ENCODE measurements at regions not wholly inside any gene's neighbourhood (a gene's known extent, or its start where the extent isn't known, plus 50 kb on each side); places are given as distances from the start of the nearest gene placed in this dataset.

DNA sequence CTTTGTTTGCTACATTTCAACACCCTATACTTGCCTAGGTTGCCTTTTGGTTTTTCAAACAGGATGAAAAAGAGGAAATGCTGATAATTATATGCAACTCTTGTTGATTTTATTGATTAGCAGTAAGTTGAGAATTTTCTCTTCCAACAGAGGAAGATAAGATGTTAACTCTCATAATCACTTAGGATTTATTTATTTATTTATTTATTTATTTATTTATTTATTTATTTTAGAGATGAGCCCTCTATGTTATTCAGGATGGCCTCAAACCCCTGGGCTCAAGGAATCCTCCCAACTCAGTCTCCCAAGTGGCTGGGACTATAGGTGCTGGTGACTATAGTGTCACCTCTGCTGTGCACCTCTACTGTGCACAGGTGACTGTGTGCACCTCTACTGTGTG, 111.4 kb upstream of the GLS start:
- no peak for DNase-seq (ENCODE audit: low read depth)
- no peak overlapping the region for H3K4me3 ChIP-seq (ENCODE audit: low read length)
- TF ChIP-seq, protein P1, sequence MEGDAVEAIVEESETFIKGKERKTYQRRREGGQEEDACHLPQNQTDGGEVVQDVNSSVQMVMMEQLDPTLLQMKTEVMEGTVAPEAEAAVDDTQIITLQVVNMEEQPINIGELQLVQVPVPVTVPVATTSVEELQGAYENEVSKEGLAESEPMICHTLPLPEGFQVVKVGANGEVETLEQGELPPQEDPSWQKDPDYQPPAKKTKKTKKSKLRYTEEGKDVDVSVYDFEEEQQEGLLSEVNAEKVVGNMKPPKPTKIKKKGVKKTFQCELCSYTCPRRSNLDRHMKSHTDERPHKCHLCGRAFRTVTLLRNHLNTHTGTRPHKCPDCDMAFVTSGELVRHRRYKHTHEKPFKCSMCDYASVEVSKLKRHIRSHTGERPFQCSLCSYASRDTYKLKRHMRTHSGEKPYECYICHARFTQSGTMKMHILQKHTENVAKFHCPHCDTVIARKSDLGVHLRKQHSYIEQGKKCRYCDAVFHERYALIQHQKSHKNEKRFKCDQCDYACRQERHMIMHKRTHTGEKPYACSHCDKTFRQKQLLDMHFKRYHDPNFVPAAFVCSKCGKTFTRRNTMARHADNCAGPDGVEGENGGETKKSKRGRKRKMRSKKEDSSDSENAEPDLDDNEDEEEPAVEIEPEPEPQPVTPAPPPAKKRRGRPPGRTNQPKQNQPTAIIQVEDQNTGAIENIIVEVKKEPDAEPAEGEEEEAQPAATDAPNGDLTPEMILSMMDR (conservative IDR thresholded peaks at IDR 0.05; ENCODE audit: low read length): no peak

DNA sequence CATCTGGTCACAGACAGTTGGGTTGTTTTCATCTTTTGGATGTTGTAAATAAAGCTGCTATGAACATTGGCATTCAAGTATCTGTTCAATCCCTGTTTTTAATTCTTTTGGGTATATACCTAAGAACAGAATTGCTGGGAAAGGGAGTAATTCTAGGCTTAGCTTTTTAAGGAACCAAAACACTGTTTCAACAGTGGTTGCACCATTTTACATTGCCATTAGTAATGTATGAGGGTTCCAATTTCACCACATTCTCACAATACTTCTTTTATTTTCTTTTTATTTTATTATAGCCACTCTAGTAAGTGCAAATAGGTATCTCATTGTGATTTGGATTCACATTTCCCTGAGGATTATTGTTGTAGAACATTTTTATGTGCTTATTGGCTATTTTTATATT, 108.9 kb upstream of the GLS start:
- H3K4me3 ChIP-seq (ENCODE audit: low read length): no peak overlapping the region
- DNase-seq (ENCODE audit: low read depth): no peak
- TF ChIP-seq, protein P1 (conservative IDR thresholded peaks at IDR 0.05; ENCODE audit: low read length): no peak

DNA sequence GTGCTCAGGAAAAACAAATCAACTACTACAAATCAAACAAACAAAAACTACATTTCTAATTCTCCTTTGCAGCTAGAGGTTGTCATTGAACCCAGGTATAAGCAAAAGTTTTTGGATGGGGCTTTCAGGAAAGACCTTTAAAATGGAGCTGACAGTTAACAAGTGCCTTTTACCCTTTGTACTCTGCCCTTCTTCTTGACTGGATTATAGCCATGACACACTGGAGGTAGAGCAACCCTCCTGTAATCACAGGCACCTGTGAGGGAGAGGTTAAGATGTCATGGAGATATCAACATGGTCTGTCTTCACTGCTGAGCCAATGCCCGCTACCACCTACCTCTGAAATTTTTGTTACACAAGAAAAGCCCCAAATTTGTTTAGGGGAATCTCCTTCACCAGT, 100.0 kb upstream of the GLS start:
- H3K4me3 ChIP-seq (ENCODE audit: low read length): no peak overlapping the region
- no peak for DNase-seq (ENCODE audit: low read depth)
- TF ChIP-seq, protein P1 (conservative IDR thresholded peaks at IDR 0.05; ENCODE audit: low read length): no peak

DNA sequence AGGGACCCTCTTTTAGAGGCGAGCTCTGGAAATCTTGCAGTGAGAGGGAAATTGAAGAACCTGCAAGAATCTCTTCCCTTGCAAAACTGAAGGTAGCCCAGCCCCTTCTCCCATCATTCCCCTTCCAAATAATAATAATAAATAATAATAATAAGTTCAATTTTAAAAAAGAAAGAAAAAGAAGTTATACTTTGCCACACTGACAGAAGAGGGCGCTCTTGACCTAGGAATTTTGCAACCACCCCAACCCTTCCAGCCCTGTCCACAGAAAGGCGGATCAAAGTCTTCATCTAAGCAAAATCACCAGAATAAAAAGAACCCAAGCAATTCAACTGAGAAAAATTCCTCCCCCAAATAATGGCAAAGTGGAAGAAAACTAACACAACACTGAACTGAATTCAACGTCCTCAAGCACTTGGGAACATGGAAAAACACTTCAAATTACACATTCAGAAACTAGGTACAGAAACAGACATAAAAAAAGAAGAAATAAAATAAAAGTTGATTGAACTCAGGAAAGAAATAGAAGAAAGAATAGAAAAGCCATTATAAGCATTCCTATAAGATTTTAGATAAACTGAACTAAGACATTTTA, 98.9 kb upstream of the GLS start:
- peak; percentile 71 for DNase-seq (ENCODE audit: low read depth)
- TF ChIP-seq, protein P1 (conservative IDR thresholded peaks at IDR 0.05; ENCODE audit: low read length): peak; percentile 68
- no peak overlapping the region for H3K4me3 ChIP-seq (ENCODE audit: low read length)

DNA sequence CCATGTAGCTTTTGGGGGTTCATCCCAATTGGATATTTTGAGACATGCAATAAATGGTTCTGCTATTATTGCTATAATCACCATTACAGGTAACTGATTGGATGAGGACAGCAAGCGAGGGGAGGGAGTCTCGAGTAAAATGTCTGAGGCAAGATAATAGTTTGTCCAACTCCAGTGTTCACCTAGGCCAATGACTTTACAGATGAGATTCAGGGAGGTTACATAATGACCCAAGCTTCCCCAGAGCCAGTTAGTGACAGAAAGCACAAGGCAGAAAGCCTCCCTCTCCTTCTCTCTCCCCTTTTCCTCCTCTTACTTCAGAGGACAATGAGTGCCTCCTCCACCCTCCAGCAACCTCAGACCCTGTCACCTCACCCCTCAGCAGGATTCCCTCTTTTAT, 98.4 kb upstream of the GLS start:
- TF ChIP-seq, protein P1 (conservative IDR thresholded peaks at IDR 0.05; ENCODE audit: low read length): no peak
- H3K4me3 ChIP-seq (ENCODE audit: low read length): no peak overlapping the region
- no peak for DNase-seq (ENCODE audit: low read depth)

DNA sequence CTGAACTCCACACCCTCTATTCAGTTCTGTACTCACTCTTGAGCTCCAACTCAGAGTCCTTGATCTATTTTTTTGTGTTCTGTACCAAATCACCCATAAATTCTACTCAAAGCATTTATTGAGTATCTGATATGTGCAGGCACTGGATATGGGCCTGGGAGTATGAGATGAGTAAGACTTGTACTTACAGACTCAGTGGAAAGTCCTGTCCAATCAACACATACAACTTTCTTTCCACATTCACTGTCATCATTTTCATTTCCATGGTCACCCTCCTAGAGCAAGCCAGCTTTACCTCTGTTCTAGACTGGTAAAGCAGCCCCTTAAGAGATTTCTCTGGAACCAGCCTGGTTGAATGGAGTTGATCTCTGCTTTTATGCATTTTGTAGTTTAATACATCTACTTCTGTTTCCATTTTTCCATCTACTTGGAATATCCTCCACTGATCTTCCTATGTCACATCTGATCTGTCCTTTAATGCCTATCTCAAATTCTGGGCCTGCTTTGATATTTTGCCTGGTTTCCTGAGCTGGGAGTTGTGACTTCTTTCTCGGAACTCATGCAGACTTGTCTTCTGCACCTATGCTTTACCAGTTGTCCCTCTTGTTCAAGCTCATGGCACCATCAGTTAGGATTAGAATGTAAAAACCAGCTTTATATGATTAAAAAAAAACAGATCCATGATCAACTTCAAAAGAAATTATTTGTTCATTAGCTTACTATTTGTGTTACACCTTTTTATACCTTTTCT, 96.9 kb upstream of the GLS start:
- TF ChIP-seq, protein P1 (conservative IDR thresholded peaks at IDR 0.05; ENCODE audit: low read length): no peak
- DNase-seq (ENCODE audit: low read depth): no peak
- H3K4me3 ChIP-seq (ENCODE audit: low read length): no peak overlapping the region

DNA sequence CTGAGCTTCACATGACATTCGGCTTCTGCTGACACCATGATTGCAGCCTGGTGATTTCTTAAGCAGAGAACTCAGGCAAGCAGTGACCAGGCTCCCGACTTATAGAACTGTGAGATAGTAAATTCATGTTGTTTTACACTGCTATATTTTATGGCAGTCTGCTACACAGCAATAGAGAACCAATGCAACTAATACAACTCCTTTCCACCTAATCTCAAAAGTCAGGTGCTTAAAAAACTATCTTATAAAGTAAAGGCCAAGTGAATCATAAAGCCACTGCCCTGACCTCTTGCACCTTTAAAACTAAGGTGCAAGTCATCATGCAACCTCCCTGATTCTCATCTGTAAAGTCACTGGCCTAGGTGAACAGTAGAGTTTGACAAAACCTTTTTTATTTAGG, 95.3 kb upstream of the GLS start:
- H3K4me3 ChIP-seq (ENCODE audit: low read length): no peak overlapping the region
- TF ChIP-seq, protein P1 (conservative IDR thresholded peaks at IDR 0.05; ENCODE audit: low read length): no peak
- no peak for DNase-seq (ENCODE audit: low read depth)

Measured in AG10803 (cell line).